ENCODE measurements at regions not wholly inside any gene's neighbourhood (a gene's known extent, or its start where the extent isn't known, plus 50 kb on each side); places are given as distances from the start of the nearest gene placed in this dataset.

- H3K4me1 ChIP-seq (ENCODE audit: control insufficient read depth in 4 of 4, insufficient read depth in 4 of 4, low read length in 3 of 4), result no peaks in the 10 kb centered on the region
- no peak for DNase-seq (ENCODE audit: low spot score)
- TF ChIP-seq NR2F2 (IDR thresholded peaks at IDR 0.05) (no peak), TAF1 (conservative IDR thresholded peaks at IDR 0.05) (no peak), FOXA2 (IDR thresholded peaks at IDR 0.05) (no peak), FOXA1 (IDR thresholded peaks at IDR 0.05) (no peak), JUND (IDR thresholded peaks at IDR 0.05) (no peak)
- H3K36me3 ChIP-seq (ENCODE audit: control insufficient read depth in 4 of 4, insufficient read depth in 3 of 4, low read depth in 1 of 4, low read length in 3 of 4), result no peaks in the 10 kb centered on the region
- H3K9me3 ChIP-seq (ENCODE audit: control insufficient read depth in 4 of 4, low read length in 3 of 4), result peaks cover 0 to 8% (median 7%) of the 10 kb centered on the region in 4 donors
- WGBS, result 64% methylated on average over 12 of the region's 12 CpGs
- no peak overlapping the region for H3K9ac ChIP-seq (ENCODE audit: low read depth in 1 of 2, low read length in 2 of 2)
- H3K27me3 ChIP-seq (ENCODE audit: control insufficient read depth in 4 of 4, insufficient read depth in 4 of 4, low read length in 3 of 4), result peaks cover 0 to 9% (median 0%) of the 10 kb centered on the region in 4 donors
- no peak overlapping the region for H3K4me3 ChIP-seq (ENCODE audit: low read depth in 1 of 3, low read length in 3 of 3)
- H3K27ac ChIP-seq (ENCODE audit: low read depth in 1 of 2, low read length in 2 of 2), result no peak overlapping the region
Measured at GRCh38 chr10:3008518-3009195, 58.7 kb upstream of the PFKP start.

DNA sequence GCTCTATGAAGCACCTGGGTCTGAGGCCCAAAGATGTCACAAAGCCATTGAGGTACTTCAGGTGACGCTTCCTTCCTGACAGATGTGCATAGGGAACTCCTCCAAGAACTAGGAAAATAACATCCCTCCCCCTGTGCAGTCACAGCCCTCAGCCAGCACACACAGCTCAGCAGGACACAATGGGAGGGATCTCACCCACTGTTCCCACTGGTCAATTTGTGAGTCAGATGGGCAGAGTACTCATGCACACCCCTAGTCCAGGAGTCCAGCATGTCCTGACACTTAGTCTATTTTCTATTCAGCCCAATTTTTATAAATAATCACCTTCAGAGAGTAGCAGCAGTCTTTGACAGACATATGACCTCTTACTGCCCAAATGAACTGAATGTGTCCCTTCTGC is 60.7 kb upstream of the PFKP start:
- Histone ChIP-seq H3K27me3 (ENCODE audit: control insufficient read depth in 4 of 4, insufficient read depth in 4 of 4, low read length in 3 of 4) (no peaks in the 10 kb centered on the region), H3K4me1 (ENCODE audit: control insufficient read depth in 4 of 4, insufficient read depth in 4 of 4, low read length in 3 of 4) (no peaks in the 10 kb centered on the region)
- no peak for DNase-seq (ENCODE audit: low spot score)

DNA sequence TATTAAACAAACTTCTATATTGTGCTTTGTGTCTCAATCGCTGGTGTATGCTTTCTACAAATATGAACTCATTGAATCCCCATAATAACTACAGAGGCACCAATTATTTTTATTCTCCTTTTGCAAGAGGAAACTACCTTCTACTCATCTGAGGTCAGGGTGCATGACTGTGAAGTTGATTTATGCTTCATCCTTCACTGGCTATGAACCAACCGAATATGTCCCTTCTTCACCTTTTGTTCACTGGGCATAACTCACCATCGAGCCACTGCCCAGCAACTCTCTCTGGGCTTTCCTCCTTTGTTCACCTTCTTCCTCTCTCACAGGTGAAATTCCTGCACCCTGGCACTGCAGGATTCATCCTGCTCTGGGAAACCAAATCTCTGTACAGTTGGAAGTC is 61.3 kb upstream of the PFKP start:
- no peak overlapping the region for H3K4me3 ChIP-seq (ENCODE audit: low read depth in 1 of 3, low read length in 3 of 3)
- no peaks in the 10 kb centered on the region for H3K4me1 ChIP-seq (ENCODE audit: control insufficient read depth in 4 of 4, insufficient read depth in 4 of 4, low read length in 3 of 4)
- TF ChIP-seq FOXA1 (IDR thresholded peaks at IDR 0.05), result no peak
- H3K27me3 ChIP-seq (ENCODE audit: control insufficient read depth in 4 of 4, insufficient read depth in 4 of 4, low read length in 3 of 4), result no peaks in the 10 kb centered on the region
- H3K9me3 ChIP-seq (ENCODE audit: control insufficient read depth in 4 of 4, low read length in 3 of 4), result peaks cover 0 to 4% (median 0%) of the 10 kb centered on the region in 4 donors
- no peaks in the 10 kb centered on the region for H3K36me3 ChIP-seq (ENCODE audit: control insufficient read depth in 4 of 4, insufficient read depth in 3 of 4, low read depth in 1 of 4, low read length in 3 of 4)
- no peak for DNase-seq (ENCODE audit: low spot score)
- H3K9ac ChIP-seq (ENCODE audit: low read depth in 1 of 2, low read length in 2 of 2), result no peak overlapping the region
- no peak overlapping the region for H3K27ac ChIP-seq (ENCODE audit: low read depth in 1 of 2, low read length in 2 of 2)
- WGBS, result 56% methylated on average over 3 of the region's 3 CpGs

More for the DNA sequence above, 60.7 kb upstream of the PFKP start:
- no peak overlapping the region for H3K27ac ChIP-seq (ENCODE audit: low read depth in 1 of 2, low read length in 2 of 2)
- H3K36me3 ChIP-seq (ENCODE audit: control insufficient read depth in 4 of 4, insufficient read depth in 3 of 4, low read depth in 1 of 4, low read length in 3 of 4), result no peaks in the 10 kb centered on the region
- no peak overlapping the region for H3K9ac ChIP-seq (ENCODE audit: low read depth in 1 of 2, low read length in 2 of 2)
- TF ChIP-seq JUND (IDR thresholded peaks at IDR 0.05), result no peak
- TF ChIP-seq NR2F2 (IDR thresholded peaks at IDR 0.05), result no peak
- no peak for TF ChIP-seq GABPA (IDR thresholded peaks at IDR 0.05 in 1 of 2, conservative IDR thresholded peaks at IDR 0.05 in 1 of 2)
- TF ChIP-seq, protein P1, sequence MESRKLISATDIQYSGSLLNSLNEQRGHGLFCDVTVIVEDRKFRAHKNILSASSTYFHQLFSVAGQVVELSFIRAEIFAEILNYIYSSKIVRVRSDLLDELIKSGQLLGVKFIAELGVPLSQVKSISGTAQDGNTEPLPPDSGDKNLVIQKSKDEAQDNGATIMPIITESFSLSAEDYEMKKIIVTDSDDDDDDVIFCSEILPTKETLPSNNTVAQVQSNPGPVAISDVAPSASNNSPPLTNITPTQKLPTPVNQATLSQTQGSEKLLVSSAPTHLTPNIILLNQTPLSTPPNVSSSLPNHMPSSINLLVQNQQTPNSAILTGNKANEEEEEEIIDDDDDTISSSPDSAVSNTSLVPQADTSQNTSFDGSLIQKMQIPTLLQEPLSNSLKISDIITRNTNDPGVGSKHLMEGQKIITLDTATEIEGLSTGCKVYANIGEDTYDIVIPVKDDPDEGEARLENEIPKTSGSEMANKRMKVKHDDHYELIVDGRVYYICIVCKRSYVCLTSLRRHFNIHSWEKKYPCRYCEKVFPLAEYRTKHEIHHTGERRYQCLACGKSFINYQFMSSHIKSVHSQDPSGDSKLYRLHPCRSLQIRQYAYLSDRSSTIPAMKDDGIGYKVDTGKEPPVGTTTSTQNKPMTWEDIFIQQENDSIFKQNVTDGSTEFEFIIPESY (IDR thresholded peaks at IDR 0.05), result no peak
- no peak for TF ChIP-seq HNF4A (conservative IDR thresholded peaks at IDR 0.05)
- 76% methylated on average over 1 of the region's 1 CpG for WGBS
- H3K4me3 ChIP-seq (ENCODE audit: low read depth in 1 of 3, low read length in 3 of 3), result no peak overlapping the region
- H3K9me3 ChIP-seq (ENCODE audit: control insufficient read depth in 4 of 4, low read length in 3 of 4), result peaks cover 0 to 4% (median 0%) of the 10 kb centered on the region in 4 donors

GRCh38 chr10:3002304-3002703 is 65.0 kb upstream of the PFKP start:
- 88% methylated on average over 2 of the region's 2 CpGs for WGBS
- no peak overlapping the region for H3K4me3 ChIP-seq (ENCODE audit: low read depth in 1 of 3, low read length in 3 of 3)
- no peaks in the 10 kb centered on the region for H3K36me3 ChIP-seq (ENCODE audit: control insufficient read depth in 4 of 4, insufficient read depth in 3 of 4, low read depth in 1 of 4, low read length in 3 of 4)
- no peaks in the 10 kb centered on the region for H3K4me1 ChIP-seq (ENCODE audit: control insufficient read depth in 4 of 4, insufficient read depth in 4 of 4, low read length in 3 of 4)
- no peak overlapping the region for H3K9ac ChIP-seq (ENCODE audit: low read depth in 1 of 2, low read length in 2 of 2)
- no peak for DNase-seq (ENCODE audit: low spot score)
- peaks cover 0 to 2% (median 0%) of the 10 kb centered on the region in 4 donors for H3K9me3 ChIP-seq (ENCODE audit: control insufficient read depth in 4 of 4, low read length in 3 of 4)
- H3K27ac ChIP-seq (ENCODE audit: low read depth in 1 of 2, low read length in 2 of 2), result no peak overlapping the region
- no peaks in the 10 kb centered on the region for H3K27me3 ChIP-seq (ENCODE audit: control insufficient read depth in 4 of 4, insufficient read depth in 4 of 4, low read length in 3 of 4)
- no peak for TF ChIP-seq EGR1 (IDR thresholded peaks at IDR 0.05; ENCODE audit: low read depth in 2 of 2)
- TF ChIP-seq, protein P2, sequence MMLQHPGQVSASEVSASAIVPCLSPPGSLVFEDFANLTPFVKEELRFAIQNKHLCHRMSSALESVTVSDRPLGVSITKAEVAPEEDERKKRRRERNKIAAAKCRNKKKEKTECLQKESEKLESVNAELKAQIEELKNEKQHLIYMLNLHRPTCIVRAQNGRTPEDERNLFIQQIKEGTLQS (IDR thresholded peaks at IDR 0.05), result no peak
- TF ChIP-seq HNF4G (IDR thresholded peaks at IDR 0.05), result no peak
- TF ChIP-seq FOXA2 (IDR thresholded peaks at IDR 0.05), result no peak
- TF ChIP-seq RAD21 (IDR thresholded peaks at IDR 0.05), result no peak
- no peak for TF ChIP-seq JUND (IDR thresholded peaks at IDR 0.05)
- no peak for TF ChIP-seq SP1 (IDR thresholded peaks at IDR 0.05)
- no peak for TF ChIP-seq YY1 (IDR thresholded peaks at IDR 0.05)
- no peak for TF ChIP-seq FOXA1 (IDR thresholded peaks at IDR 0.05)
- TF ChIP-seq, protein P3, sequence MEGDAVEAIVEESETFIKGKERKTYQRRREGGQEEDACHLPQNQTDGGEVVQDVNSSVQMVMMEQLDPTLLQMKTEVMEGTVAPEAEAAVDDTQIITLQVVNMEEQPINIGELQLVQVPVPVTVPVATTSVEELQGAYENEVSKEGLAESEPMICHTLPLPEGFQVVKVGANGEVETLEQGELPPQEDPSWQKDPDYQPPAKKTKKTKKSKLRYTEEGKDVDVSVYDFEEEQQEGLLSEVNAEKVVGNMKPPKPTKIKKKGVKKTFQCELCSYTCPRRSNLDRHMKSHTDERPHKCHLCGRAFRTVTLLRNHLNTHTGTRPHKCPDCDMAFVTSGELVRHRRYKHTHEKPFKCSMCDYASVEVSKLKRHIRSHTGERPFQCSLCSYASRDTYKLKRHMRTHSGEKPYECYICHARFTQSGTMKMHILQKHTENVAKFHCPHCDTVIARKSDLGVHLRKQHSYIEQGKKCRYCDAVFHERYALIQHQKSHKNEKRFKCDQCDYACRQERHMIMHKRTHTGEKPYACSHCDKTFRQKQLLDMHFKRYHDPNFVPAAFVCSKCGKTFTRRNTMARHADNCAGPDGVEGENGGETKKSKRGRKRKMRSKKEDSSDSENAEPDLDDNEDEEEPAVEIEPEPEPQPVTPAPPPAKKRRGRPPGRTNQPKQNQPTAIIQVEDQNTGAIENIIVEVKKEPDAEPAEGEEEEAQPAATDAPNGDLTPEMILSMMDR (IDR thresholded peaks at IDR 0.05; ENCODE audit: low read depth, low read length, missing input control), result no peak
- TF ChIP-seq NR2F2 (IDR thresholded peaks at IDR 0.05), result no peak
- TF ChIP-seq TAF1 (conservative IDR thresholded peaks at IDR 0.05), result no peak
- no peak for TF ChIP-seq REST (IDR thresholded peaks at IDR 0.05)
